HEK293 (cell line): ENCODE measurements at regions not wholly inside any gene's neighbourhood (a gene's known extent, or its start where the extent isn't known, plus 50 kb on each side); places are given as distances from the start of the nearest gene placed in this dataset.

Experiments
- CTCF ChIA-PET: fragments of 350-600 bp; formaldehyde crosslinking; extraction: SDS; loops from one replicate; lab custom pipeline; 2021; ENCODE audit warnings: antibody characterized with exemption; lab: Yijun Ruan, JAX
- POLR2A ChIA-PET: fragments of 300-600 bp; formaldehyde crosslinking; extraction: SDS; loops from one replicate; lab custom pipeline; 2020; ENCODE audit warnings: antibody characterized with exemption, inconsistent platforms; lab: Yijun Ruan, JAX
- H3K27ac ChIP-seq: fragments of 200-500 bp; sonication (Bioruptor generic); 2 replicates; pipeline ENCODE4 v1.5.1; 2014; ENCODE audit warnings: low read depth, low read length, control low read depth, inconsistent platforms; ENCODE audit errors: extremely low read depth
- H3K36me3 ChIP-seq, 2 experiments: fragments of 200-500 bp in 1 of 2; sonication (Bioruptor generic) in 1 of 2; 1 replicate in 1 of 2; 2 replicates in 1 of 2; pipeline ENCODE4 v1.5.1; 2014 to 2017; ENCODE audit warnings: inconsistent platforms in 2 of 2, low read length in 2 of 2; ENCODE audit not compliant: control insufficient read depth in 2 of 2, insufficient read depth in 1 of 2
- H3K4me1 ChIP-seq: fragments of 200-500 bp; sonication (Bioruptor generic); 2 replicates; pipeline ENCODE4 v1.5.1; 2014; ENCODE audit warnings: mild to moderate bottlenecking, low read length, inconsistent platforms; ENCODE audit not compliant: control insufficient read depth, insufficient read depth
- H3K4me3 ChIP-seq: 2 replicates; pipeline ENCODE4 v1.5.1; 2011; ENCODE audit warnings: low read depth, mild to moderate bottlenecking, control low read depth, low read length, moderate library complexity
- H3K9me3 ChIP-seq: fragments of 200-500 bp; sonication (Bioruptor generic); 2 replicates; pipeline ENCODE4 v1.5.1; 2014; ENCODE audit warnings: low read depth, low read length, inconsistent platforms; ENCODE audit not compliant: control insufficient read depth, insufficient read depth
- FEZF1 ChIP-seq: fragments of 450-650 bp; formaldehyde crosslinking; IDR thresholded peaks from 2 replicates; pipeline ENCODE4 v1.5.1; 2016; ENCODE audit warnings: missing biosample characterization, missing genetic modification characterization
- GLI4 ChIP-seq: fragments of 450-650 bp; formaldehyde crosslinking; IDR thresholded peaks from 2 replicates; pipeline ENCODE4 v1.5.1; 2016; ENCODE audit warnings: missing biosample characterization, missing genetic modification characterization
- GLIS1 ChIP-seq: fragments of 450-650 bp; formaldehyde crosslinking; IDR thresholded peaks from 2 replicates; pipeline ENCODE4 v1.5.1; 2016; ENCODE audit warnings: missing biosample characterization, missing genetic modification characterization
- KLF10 ChIP-seq: fragments of 450-650 bp; IDR thresholded peaks from 2 replicates; pipeline ENCODE4 v1.5.1; 2018; ENCODE audit warnings: missing biosample characterization, mild to moderate bottlenecking, missing genetic modification characterization
- MEIS1 ChIP-seq: sonication (generic); formaldehyde crosslinking; IDR thresholded peaks from 2 replicates; pipeline ENCODE4 v1.8.1; 2022; ENCODE audit warnings: missing genetic modification reagents, mild to moderate bottlenecking, borderline replicate concordance
- OVOL3 ChIP-seq: fragments of 450-650 bp; formaldehyde crosslinking; IDR thresholded peaks from 2 replicates; pipeline ENCODE4 v1.5.1; 2016; ENCODE audit warnings: missing biosample characterization, missing genetic modification characterization
- SETDB1 ChIP-seq: IDR thresholded peaks from one replicate; pipeline ENCODE4 v1.6.1; 2017; ENCODE audit warnings: mild to moderate bottlenecking, low read length, moderate library complexity, mixed read lengths; ENCODE audit not compliant: insufficient read length
- ZBTB49 ChIP-seq: fragments of 450-650 bp; formaldehyde crosslinking; IDR thresholded peaks from 2 replicates; pipeline ENCODE4 v1.5.1; 2016; ENCODE audit warnings: missing biosample characterization, missing genetic modification characterization, low read depth
- ZFHX2 ChIP-seq: fragments of 450-650 bp; formaldehyde crosslinking; conservative IDR thresholded peaks from 2 replicates; pipeline ENCODE4 v1.5.1; 2016; ENCODE audit warnings: missing biosample characterization, missing genetic modification characterization
- ZNF10 ChIP-seq: fragments of 450-650 bp; formaldehyde crosslinking; IDR thresholded peaks from 2 replicates; pipeline ENCODE4 v1.5.1; 2017; ENCODE audit warnings: missing biosample characterization, missing genetic modification characterization
- ZNF16 ChIP-seq: fragments of 450-650 bp; formaldehyde crosslinking; IDR thresholded peaks from 2 replicates; pipeline ENCODE4 v1.5.1; 2016; ENCODE audit warnings: low read depth, missing biosample characterization, missing genetic modification characterization
- ZNF423 ChIP-seq: fragments of 450-650 bp; formaldehyde crosslinking; IDR thresholded peaks from 2 replicates; pipeline ENCODE4 v1.5.1; 2016; ENCODE audit warnings: missing biosample characterization, missing genetic modification characterization
- ZNF510 ChIP-seq: fragments of 450-650 bp; formaldehyde crosslinking; IDR thresholded peaks from 2 replicates; pipeline ENCODE4 v1.5.1; 2018; ENCODE audit warnings: mild to moderate bottlenecking, missing genetic modification characterization, missing biosample characterization; ENCODE audit not compliant: insufficient replicate concordance
- ZNF513 ChIP-seq: fragments of 450-650 bp; IDR thresholded peaks from 2 replicates; pipeline ENCODE4 v1.5.1; 2018; ENCODE audit warnings: missing biosample characterization, missing genetic modification characterization
- ZNF555 ChIP-seq: fragments of 450-650 bp; formaldehyde crosslinking; conservative IDR thresholded peaks from 2 replicates; pipeline ENCODE4 v1.5.1; 2017; ENCODE audit warnings: missing biosample characterization, mild to moderate bottlenecking, missing genetic modification characterization, inconsistent platforms
- ZNF610 ChIP-seq: fragments of 450-650 bp; formaldehyde crosslinking; IDR thresholded peaks from 2 replicates; pipeline ENCODE4 v1.5.1; 2016; ENCODE audit warnings: missing biosample characterization, missing genetic modification characterization, borderline replicate concordance
- ZNF629 ChIP-seq: fragments of 450-650 bp; formaldehyde crosslinking; IDR thresholded peaks from 2 replicates; pipeline ENCODE4 v1.5.1; 2017; ENCODE audit warnings: missing biosample characterization, missing genetic modification characterization
- ZNF701 ChIP-seq: fragments of 450-650 bp; formaldehyde crosslinking; IDR thresholded peaks from 2 replicates; pipeline ENCODE4 v1.5.1; 2016; ENCODE audit warnings: missing biosample characterization, missing genetic modification characterization
- ZNF768 ChIP-seq: fragments of 450-650 bp; formaldehyde crosslinking; IDR thresholded peaks from 2 replicates; pipeline ENCODE4 v1.5.1; 2018; ENCODE audit warnings: missing biosample characterization, mild to moderate bottlenecking, missing genetic modification characterization
- TF ChIP-seq, protein P1 (sequence below): fragments of 450-650 bp; formaldehyde crosslinking; IDR thresholded peaks from 2 replicates; pipeline ENCODE4 v1.5.1; 2016; ENCODE audit warnings: missing biosample characterization, missing genetic modification characterization

DNA sequence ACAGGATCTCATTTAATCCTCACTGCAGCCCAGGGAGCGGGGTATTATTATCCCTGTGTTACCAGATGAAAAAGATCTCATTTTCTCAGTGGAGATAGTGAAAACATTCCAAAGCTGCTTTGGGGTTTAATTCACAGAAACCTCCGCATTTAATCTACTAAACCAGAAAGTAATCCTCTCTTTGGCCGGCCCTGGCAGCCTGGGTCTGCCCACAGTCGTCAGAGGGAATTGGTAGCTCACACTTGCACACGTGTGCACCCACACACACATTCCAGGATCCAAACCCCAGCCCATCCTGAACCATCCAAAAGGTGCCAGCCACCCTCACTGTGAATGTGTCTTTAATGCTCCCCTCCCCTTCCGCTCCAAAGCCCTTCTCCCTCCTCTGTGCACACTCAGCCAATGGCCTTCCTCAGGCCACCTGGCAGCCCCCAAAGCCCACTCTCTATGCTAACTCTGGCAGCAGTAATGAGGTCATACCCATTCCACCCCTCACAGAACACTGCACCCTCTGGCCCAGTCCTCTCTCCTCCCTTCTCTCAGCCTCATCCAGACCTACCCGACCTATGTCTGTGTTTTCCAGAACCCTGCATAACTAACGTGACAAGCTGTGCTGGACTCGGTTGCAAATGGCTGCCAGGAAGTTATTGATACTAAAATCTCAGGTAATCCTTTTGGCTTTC lies 466.2 kb downstream of the SOX6 start:
- no peaks in the 10 kb centered on the region for H3K36me3 ChIP-seq
- POLR2A ChIA-PET, result interaction anchor here (0.5 kb wide), 1 partner anchor 338 kb away, joined by 3 read pairs; no protein-coding TSS in a partner anchor
- TF ChIP-seq ZNF629 (tag by site-specific recombination) (no peak), ZNF423 (tag by site-specific recombination) (no peak), ZBTB49 (tag by site-specific recombination) (no peak), ZNF10 (tag by site-specific recombination) (no peak), OVOL3 (tag by site-specific recombination) (no peak), GLI4 (tag by site-specific recombination) (no peak), GLIS1 (tag by site-specific recombination) (no peak), ZNF768 (tag by site-specific recombination) (no peak), ZNF701 (no peak), ZNF610 (tag by site-specific recombination) (no peak), ZNF16 (no peak), FEZF1 (tag by site-specific recombination) (no peak), ZNF555 (tag by site-specific recombination) (no peak), KLF10 (tag by site-specific recombination) (no peak), ZFHX2 (tag by site-specific recombination) (no peak; the same call in 1 of the 2 replicates), ZNF510 (tag by site-specific recombination) (no peak), MEIS1 (CRISPR knock-in tag) (no peak), SETDB1 (no peak), ZNF513 (tag by site-specific recombination) (no peak)
- TF ChIP-seq, protein P1, sequence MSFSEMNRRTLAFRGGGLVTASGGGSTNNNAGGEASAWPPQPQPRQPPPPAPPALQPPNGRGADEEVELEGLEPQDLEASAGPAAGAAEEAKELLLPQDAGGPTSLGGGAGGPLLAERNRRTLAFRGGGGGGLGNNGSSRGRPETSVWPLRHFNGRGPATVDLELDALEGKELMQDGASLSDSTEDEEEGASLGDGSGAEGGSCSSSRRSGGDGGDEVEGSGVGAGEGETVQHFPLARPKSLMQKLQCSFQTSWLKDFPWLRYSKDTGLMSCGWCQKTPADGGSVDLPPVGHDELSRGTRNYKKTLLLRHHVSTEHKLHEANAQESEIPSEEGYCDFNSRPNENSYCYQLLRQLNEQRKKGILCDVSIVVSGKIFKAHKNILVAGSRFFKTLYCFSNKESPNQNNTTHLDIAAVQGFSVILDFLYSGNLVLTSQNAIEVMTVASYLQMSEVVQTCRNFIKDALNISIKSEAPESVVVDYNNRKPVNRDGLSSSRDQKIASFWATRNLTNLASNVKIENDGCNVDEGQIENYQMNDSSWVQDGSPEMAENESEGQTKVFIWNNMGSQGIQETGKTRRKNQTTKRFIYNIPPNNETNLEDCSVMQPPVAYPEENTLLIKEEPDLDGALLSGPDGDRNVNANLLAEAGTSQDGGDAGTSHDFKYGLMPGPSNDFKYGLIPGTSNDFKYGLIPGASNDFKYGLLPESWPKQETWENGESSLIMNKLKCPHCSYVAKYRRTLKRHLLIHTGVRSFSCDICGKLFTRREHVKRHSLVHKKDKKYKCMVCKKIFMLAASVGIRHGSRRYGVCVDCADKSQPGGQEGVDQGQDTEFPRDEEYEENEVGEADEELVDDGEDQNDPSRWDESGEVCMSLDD (tag by site-specific recombination), result no peak
- no peaks in the 10 kb centered on the region for H3K4me1 ChIP-seq
- H3K27ac ChIP-seq, result no peak overlapping the region
- H3K4me3 ChIP-seq, result no peak overlapping the region
- CTCF ChIA-PET, result no interaction called here
- no peaks in the 10 kb centered on the region for H3K9me3 ChIP-seq
